Tibial nerve (tissue), 4 donors: ENCODE measurements at regions not wholly inside any gene's neighbourhood (a gene's known extent, or its start where the extent isn't known, plus 50 kb on each side); places are given as distances from the start of the nearest gene placed in this dataset.

Experiments used
- DNase-seq, 2 donors: peaks; one replicate each; pipeline ENCODE4 v3.0.0-alpha.2; 2019; ENCODE audit warnings: low spot score in 2 of 2
- H3K27ac ChIP-seq, 4 donors: fragments of 200-600 bp; sonication (generic) in 3 of 4; one replicate each; pipeline ENCODE4 v1.5.1; 2017 to 2019; ENCODE audit warnings: mild to moderate bottlenecking in 1 of 4
- H3K27me3 ChIP-seq, 2 donors: fragments of 200-600 bp; sonication (generic) in 1 of 2; one replicate each; pipeline versions ENCODE4 v1.5.1 to v1.6.0; 2017 to 2019
- H3K36me3 ChIP-seq, 3 donors: fragments of 200-600 bp; sonication (generic); one replicate each; pipeline ENCODE4 v1.5.1; 2018 to 2019
- H3K4me1 ChIP-seq, 4 donors: fragments of 200-600 bp; sonication (generic) in 3 of 4; one replicate each; pipeline ENCODE4 v1.5.1; 2017 to 2019
- H3K4me3 ChIP-seq, 4 donors: fragments of 200-600 bp; sonication (generic) in 3 of 4; one replicate each; pipeline ENCODE4 v1.5.1; 2017 to 2019; ENCODE audit warnings: mild to moderate bottlenecking in 1 of 4, moderate library complexity in 1 of 4
- H3K9me3 ChIP-seq, 4 donors: fragments of 200-600 bp; sonication (generic) in 3 of 4; one replicate each; pipeline ENCODE4 v1.5.1; 2017 to 2019
- EP300 ChIP-seq, 2 donors: sonication (generic); formaldehyde crosslinking; IDR thresholded peaks; one replicate each; pipeline ENCODE4 v1.6.1; 2017; ENCODE audit warnings: antibody characterized with exemption in 2 of 2, mild to moderate bottlenecking in 1 of 2
- POLR2A ChIP-seq, 2 donors: fragments of 450-650 bp; IDR thresholded peaks; one replicate each; pipeline ENCODE4 v1.6.1; 2017; ENCODE audit warnings: antibody characterized with exemption in 2 of 2, mild to moderate bottlenecking in 2 of 2, moderate library complexity in 2 of 2
- WGBS, 2 donors: methylation state at CpG; one replicate each; pipeline ENCODE4 v1.1.5; 2018; 5-methylcytosine and 5-hydroxymethylcytosine counted together
- TF ChIP-seq, protein P1 (sequence below), 5 experiments: fragments of 200-600 bp in 3 of 5; fragments of 450-650 bp in 2 of 5; sonication (generic) in 3 of 5; IDR thresholded peaks; one replicate each; pipeline ENCODE4 v1.5.1; 2016 to 2019; ENCODE audit warnings: antibody characterized with exemption in 5 of 5, mild to moderate bottlenecking in 3 of 5, moderate library complexity in 2 of 5

DNA sequence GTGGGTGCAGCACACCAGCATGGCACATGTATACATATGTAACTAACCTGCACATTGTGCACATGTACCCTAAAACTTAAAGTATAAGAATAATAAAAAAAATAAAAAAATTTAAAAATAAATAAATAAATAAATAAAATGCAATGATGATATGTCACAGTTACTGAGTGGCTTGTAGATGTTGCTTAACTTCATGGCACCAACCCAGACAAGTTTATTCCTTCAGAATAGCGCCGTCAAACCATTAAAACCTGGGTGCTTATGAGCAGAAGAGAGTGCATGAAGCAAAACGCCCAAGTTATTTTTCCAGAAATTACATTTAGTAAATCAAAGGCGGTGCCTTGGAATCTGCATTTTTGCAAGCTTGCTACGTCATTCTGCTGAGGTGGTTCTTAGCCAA, 417.9 kb downstream of the AEBP2 start:
- Histone ChIP-seq H3K9me3 (peaks cover 0 to 3% (median 0%) of the 10 kb centered on the region in 4 donors), H3K36me3 (no peaks in the 10 kb centered on the region), H3K4me1 (peaks cover 0 to 13% (median 0%) of the 10 kb centered on the region in 4 donors), H3K27ac (no peak overlapping the region), H3K4me3 (no peak overlapping the region), H3K27me3 (no peaks in the 10 kb centered on the region)
- DNase-seq = no peak
- no peak for TF ChIP-seq EP300 (IDR thresholded peaks at IDR 0.05)
- TF ChIP-seq, protein P1, sequence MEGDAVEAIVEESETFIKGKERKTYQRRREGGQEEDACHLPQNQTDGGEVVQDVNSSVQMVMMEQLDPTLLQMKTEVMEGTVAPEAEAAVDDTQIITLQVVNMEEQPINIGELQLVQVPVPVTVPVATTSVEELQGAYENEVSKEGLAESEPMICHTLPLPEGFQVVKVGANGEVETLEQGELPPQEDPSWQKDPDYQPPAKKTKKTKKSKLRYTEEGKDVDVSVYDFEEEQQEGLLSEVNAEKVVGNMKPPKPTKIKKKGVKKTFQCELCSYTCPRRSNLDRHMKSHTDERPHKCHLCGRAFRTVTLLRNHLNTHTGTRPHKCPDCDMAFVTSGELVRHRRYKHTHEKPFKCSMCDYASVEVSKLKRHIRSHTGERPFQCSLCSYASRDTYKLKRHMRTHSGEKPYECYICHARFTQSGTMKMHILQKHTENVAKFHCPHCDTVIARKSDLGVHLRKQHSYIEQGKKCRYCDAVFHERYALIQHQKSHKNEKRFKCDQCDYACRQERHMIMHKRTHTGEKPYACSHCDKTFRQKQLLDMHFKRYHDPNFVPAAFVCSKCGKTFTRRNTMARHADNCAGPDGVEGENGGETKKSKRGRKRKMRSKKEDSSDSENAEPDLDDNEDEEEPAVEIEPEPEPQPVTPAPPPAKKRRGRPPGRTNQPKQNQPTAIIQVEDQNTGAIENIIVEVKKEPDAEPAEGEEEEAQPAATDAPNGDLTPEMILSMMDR (IDR thresholded peaks at IDR 0.05) = no peak
- TF ChIP-seq POLR2A (IDR thresholded peaks at IDR 0.05) = no peak
- 91 to 94% methylated on average over 5 of the region's 5 CpGs for WGBS, 2 donors

DNA sequence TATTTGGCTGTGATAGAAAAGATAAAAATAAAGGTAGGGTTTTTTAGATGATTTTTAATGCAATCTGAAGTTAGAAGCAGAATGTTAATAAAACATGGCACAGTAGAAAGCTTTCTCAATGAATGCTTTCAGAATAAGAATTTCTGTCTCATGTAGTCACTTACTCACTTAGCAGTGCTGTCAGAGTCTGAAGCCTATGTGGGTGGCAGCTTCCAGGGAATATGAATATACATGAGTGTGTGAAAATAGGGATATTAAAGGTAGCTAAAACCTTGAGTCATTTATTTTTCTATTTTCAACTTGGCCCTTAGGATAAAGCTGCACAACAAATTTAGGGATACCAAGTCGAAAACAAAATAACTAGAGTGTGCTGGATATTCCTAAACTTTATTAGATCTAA, 427.9 kb downstream of the AEBP2 start:
- peaks cover 0 to 4% (median 0%) of the 10 kb centered on the region in 4 donors for H3K9me3 ChIP-seq
- H3K4me1 ChIP-seq = no peaks in the 10 kb centered on the region
- H3K27me3 ChIP-seq = no peaks in the 10 kb centered on the region
- no peak for DNase-seq
- no peak overlapping the region for H3K27ac ChIP-seq
- no peaks in the 10 kb centered on the region for H3K36me3 ChIP-seq
- no peak overlapping the region for H3K4me3 ChIP-seq
- no peak for TF ChIP-seq POLR2A (IDR thresholded peaks at IDR 0.05)
- TF ChIP-seq EP300 (IDR thresholded peaks at IDR 0.05) = no peak
- TF ChIP-seq, protein P1 (IDR thresholded peaks at IDR 0.05) = no peak
- 86 to 90% methylated on average over 1 of the region's 1 CpG for WGBS, 2 donors

DNA sequence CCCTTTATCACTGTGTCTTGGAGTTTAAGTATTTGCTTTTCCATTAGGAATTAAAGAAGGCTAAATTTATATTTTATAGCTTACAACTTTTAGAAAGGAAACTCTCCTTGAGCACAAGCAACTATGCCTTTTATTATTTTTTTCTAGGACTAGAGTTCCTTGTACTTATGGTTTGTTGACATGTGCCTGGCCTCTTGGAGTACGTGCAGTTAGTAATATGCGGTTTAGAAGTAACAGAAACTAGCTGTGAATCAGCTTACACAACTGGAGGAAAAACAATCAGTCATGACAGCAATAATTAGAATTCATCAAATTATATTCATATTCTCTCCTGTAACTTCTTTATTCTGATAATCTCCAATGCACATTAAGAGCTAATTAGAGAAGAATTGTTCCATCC, 428.7 kb downstream of the AEBP2 start:
- DNase-seq = no peak
- H3K36me3 ChIP-seq = no peaks in the 10 kb centered on the region
- no peaks in the 10 kb centered on the region for H3K27me3 ChIP-seq
- WGBS, 2 donors = 35 to 62% methylated on average over 2 of the region's 2 CpGs
- no peak for TF ChIP-seq POLR2A (IDR thresholded peaks at IDR 0.05)
- no peak for TF ChIP-seq EP300 (IDR thresholded peaks at IDR 0.05)
- TF ChIP-seq, protein P1 (IDR thresholded peaks at IDR 0.05) = no peak
- H3K27ac ChIP-seq = no peak overlapping the region
- H3K4me3 ChIP-seq = no peak overlapping the region
- no peaks in the 10 kb centered on the region for H3K4me1 ChIP-seq
- peaks cover 0 to 4% (median 0%) of the 10 kb centered on the region in 4 donors for H3K9me3 ChIP-seq

DNA sequence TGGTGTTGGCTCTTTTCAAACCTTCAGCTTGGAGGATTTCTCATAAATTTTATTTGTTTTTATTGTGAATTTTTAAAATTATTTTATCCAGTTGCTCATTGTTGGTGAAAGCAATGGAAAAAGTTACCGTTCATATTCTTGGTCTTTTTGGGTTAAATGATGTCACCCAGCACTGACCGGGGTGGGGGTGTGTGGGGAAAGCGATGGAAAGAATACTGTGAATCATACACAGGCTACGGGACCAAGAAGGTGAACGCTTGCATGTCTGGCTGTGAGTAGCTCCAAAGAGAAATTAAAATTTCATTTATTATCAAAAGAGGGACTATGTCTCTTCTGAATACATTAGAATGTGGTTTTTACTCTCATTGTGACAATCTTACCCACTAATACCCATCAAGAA, 430.1 kb downstream of the AEBP2 start:
- Histone ChIP-seq H3K36me3 (no peaks in the 10 kb centered on the region), H3K4me1 (no peaks in the 10 kb centered on the region), H3K27me3 (no peaks in the 10 kb centered on the region), H3K9me3 (peaks cover 0 to 4% (median 0%) of the 10 kb centered on the region in 4 donors), H3K4me3 (no peak overlapping the region), H3K27ac (no peak overlapping the region)
- TF ChIP-seq, protein P1 (IDR thresholded peaks at IDR 0.05) = no peak
- TF ChIP-seq POLR2A (IDR thresholded peaks at IDR 0.05) = no peak
- TF ChIP-seq EP300 (IDR thresholded peaks at IDR 0.05) = no peak
- DNase-seq = no peak
- whole genome bisulfite sequencing, 2 donors = 50 to 57% methylated on average over 5 of the region's 5 CpGs

DNA sequence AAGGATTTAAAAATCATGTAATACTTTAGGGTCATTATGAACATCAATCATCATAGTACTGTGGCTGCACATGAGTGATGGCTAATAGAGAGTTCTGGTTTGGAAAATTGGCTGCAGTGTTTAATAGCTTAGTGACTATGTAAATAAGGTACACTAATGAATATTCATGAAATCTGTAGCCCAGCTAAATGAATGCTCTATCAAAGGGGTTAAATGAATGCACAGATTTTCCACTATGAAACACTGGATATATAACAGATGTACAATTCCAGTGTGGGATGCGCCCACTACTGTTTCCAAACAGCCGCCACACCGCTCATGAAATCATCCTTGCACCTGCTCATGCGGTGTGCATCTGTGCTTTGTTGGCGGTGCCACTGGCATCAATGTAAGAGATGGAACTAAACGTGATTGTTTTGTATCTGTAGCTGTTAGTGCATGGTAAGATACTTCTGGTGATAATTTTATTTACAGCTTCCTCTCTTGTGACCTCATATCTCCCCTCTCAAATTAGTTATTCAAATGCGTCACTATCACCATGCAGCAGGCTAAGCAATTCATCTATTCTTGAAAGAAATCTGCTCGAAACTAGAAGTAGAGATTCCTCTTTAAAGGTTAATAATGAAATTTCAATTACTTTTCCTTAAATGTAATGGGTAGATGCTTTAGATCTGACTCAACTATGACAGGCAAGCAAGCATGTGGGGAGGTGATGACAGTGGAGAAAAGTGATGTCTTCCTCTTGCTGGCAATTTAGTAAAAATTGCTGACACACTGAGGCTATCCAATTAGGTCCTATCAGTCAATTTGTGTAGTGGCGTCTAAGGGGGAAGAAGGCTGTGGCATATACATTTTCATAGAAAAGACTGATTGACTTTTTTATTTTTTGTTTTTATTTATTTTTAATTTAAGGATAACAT, 433.6 kb downstream of the AEBP2 start:
- DNase-seq = no peak
- Histone ChIP-seq H3K4me1 (no peaks in the 10 kb centered on the region), H3K36me3 (no peaks in the 10 kb centered on the region), H3K4me3 (no peak overlapping the region), H3K27ac (no peak overlapping the region), H3K27me3 (no peaks in the 10 kb centered on the region), H3K9me3 (peaks cover 0 to 4% (median 0%) of the 10 kb centered on the region in 4 donors)
- no peak for TF ChIP-seq EP300 (IDR thresholded peaks at IDR 0.05)
- TF ChIP-seq POLR2A (IDR thresholded peaks at IDR 0.05) = no peak
- TF ChIP-seq, protein P1 (IDR thresholded peaks at IDR 0.05) = no peak
- 83 to 84% methylated on average over 9 of the region's 9 CpGs for WGBS, 2 donors
